ENCODE measurements at regions not wholly inside any gene's neighbourhood (a gene's known extent, or its start where the extent isn't known, plus 50 kb on each side); places are given as distances from the start of the nearest gene placed in this dataset.

GRCh38 chr1:96234299-96234698 is 487.3 kb upstream of the PTBP2 start:
- TF ChIP-seq CTCF (IDR thresholded peaks at IDR 0.05) (no peak), POLR2A (IDR thresholded peaks at IDR 0.05) (no peak)
